ENCODE measurements at regions not wholly inside any gene's neighbourhood (a gene's known extent, or its start where the extent isn't known, plus 50 kb on each side); places are given as distances from the start of the nearest gene placed in this dataset.

DNA sequence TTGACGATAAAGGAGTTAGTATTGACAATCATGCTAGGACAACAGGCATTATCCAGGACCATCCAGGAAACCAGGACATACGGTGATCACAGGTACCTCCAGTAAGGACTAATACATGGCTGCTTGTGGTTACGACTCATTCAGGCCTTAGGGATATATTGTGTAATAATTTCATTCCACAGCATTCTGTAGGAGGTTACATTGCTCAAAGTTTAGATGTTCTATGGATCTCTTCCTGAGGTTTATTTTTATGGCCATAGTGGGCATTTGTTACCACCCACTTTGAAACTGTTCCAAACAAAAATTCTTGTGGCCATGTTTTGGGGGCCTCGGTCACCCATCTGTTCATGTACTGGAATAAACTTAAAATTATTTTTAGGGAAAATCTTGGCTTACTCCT lies 431.6 kb downstream of the METTL4 start:
- no peaks in the 10 kb centered on the region for H3K36me3 Mint-ChIP-seq
- H3K4me1 Mint-ChIP-seq (ENCODE audit: unreplicated experiment), result no peaks in the 10 kb centered on the region
- H3K27me3 Mint-ChIP-seq, result no peaks in the 10 kb centered on the region
- no peaks in the 10 kb centered on the region for H3K9me3 Mint-ChIP-seq
- TF ChIP-seq, protein P1, sequence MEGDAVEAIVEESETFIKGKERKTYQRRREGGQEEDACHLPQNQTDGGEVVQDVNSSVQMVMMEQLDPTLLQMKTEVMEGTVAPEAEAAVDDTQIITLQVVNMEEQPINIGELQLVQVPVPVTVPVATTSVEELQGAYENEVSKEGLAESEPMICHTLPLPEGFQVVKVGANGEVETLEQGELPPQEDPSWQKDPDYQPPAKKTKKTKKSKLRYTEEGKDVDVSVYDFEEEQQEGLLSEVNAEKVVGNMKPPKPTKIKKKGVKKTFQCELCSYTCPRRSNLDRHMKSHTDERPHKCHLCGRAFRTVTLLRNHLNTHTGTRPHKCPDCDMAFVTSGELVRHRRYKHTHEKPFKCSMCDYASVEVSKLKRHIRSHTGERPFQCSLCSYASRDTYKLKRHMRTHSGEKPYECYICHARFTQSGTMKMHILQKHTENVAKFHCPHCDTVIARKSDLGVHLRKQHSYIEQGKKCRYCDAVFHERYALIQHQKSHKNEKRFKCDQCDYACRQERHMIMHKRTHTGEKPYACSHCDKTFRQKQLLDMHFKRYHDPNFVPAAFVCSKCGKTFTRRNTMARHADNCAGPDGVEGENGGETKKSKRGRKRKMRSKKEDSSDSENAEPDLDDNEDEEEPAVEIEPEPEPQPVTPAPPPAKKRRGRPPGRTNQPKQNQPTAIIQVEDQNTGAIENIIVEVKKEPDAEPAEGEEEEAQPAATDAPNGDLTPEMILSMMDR (conservative IDR thresholded peaks at IDR 0.05), result no peak
- no peak overlapping the region for H3K4me3 Mint-ChIP-seq
- DNase-seq (ENCODE audit: extremely low spot score, unreplicated experiment), result no peak
- no peak overlapping the region for H3K27ac Mint-ChIP-seq

DNA sequence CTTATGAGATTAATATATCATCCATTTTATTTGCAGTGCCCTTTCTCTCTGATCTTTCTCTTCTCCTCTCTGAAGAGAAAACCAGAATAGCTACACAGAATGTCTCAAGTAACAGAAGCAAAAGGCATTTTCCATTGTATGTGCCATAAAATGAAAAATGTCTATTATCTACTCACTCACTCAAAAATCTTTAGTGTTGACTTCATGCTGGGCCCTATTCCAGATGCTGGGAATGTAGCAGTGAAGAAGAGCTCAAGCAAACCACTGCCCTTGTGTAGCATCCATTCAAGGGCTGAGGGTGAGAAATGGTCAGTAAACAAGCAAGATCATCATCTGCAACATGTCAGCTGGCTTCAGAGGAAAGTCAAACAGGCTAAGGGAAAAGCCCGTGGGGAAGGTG lies 427.7 kb downstream of the METTL4 start:
- no peak overlapping the region for H3K4me3 Mint-ChIP-seq
- no peaks in the 10 kb centered on the region for H3K36me3 Mint-ChIP-seq
- TF ChIP-seq, protein P1 (conservative IDR thresholded peaks at IDR 0.05), result no peak
- no peak overlapping the region for H3K27ac Mint-ChIP-seq
- H3K27me3 Mint-ChIP-seq, result peaks cover 3% of the 10 kb centered on the region
- H3K9me3 Mint-ChIP-seq, result no peaks in the 10 kb centered on the region
- no peak for DNase-seq (ENCODE audit: extremely low spot score, unreplicated experiment)
- H3K4me1 Mint-ChIP-seq (ENCODE audit: unreplicated experiment), result no peaks in the 10 kb centered on the region

DNA sequence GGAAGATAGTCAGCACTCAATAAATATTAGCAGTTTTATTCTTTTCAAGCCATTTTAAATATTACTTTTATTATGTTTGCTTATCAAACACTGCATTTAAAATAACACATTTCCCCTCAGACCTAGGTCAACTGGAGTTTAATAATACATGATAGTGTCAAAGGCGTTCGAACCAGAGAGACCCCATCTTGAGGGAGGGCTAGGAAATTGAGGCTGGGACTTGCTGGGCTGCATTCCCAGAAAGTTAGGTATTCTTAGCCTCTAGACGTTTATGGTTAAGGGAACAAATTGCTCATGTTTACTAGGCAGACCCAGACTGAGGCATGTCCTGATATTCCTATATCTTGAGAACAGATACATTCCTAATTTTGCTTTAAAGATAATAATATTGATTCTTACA lies 426.5 kb downstream of the METTL4 start:
- TF ChIP-seq, protein P1 (conservative IDR thresholded peaks at IDR 0.05), result no peak
- Mint-ChIP-seq H3K27ac (no peak overlapping the region), H3K36me3 (no peaks in the 10 kb centered on the region), H3K4me1 (ENCODE audit: unreplicated experiment) (no peaks in the 10 kb centered on the region), H3K27me3 (peaks cover 3% of the 10 kb centered on the region), H3K9me3 (no peaks in the 10 kb centered on the region), H3K4me3 (no peak overlapping the region)
- DNase-seq (ENCODE audit: extremely low spot score, unreplicated experiment), result no peak

DNA sequence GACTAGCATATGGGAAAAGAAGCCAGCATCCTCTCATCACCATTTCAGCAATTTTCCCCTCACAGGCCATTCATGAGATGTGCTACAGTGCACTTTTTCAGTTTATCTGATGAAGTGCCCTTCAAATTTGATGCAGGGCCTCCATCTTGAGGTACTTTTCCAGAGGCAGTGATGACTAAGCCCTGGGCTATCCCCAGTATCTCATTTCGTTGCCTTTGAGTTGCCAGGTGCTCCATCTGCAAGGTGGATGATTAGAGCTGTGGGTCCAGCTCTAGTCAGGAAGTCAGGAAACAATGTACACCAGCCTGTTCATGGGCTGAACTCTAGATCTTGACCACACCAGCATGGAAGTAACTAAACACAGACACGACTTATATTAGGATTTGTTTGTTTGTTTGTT lies 425.2 kb downstream of the METTL4 start:
- no peaks in the 10 kb centered on the region for H3K36me3 Mint-ChIP-seq
- no peak overlapping the region for H3K27ac Mint-ChIP-seq
- TF ChIP-seq, protein P1 (conservative IDR thresholded peaks at IDR 0.05), result no peak
- H3K27me3 Mint-ChIP-seq, result peaks cover 3% of the 10 kb centered on the region
- no peaks in the 10 kb centered on the region for H3K4me1 Mint-ChIP-seq (ENCODE audit: unreplicated experiment)
- no peak for DNase-seq (ENCODE audit: extremely low spot score, unreplicated experiment)
- H3K4me3 Mint-ChIP-seq, result no peak overlapping the region
- H3K9me3 Mint-ChIP-seq, result no peaks in the 10 kb centered on the region

DNA sequence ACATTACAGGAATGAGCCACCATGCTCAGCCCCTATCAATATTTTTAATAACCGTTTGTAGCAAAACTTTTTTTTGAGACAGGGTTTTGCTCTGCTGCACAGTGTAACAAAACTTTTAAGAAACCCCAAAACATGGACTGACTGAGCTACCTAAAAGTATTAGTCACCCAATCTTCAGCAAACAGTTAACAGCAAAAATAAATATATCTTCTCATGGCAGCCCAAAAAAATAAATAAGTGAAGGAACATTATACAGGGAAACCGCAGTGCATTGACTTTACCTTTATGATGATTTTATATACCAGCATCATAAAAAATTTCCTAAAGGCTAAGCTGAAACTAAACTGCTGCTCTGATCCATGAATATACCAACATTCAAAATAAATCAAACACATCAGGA lies 424.6 kb downstream of the METTL4 start:
- no peaks in the 10 kb centered on the region for H3K4me1 Mint-ChIP-seq (ENCODE audit: unreplicated experiment)
- H3K9me3 Mint-ChIP-seq, result no peaks in the 10 kb centered on the region
- peaks cover 3% of the 10 kb centered on the region for H3K27me3 Mint-ChIP-seq
- TF ChIP-seq, protein P1 (conservative IDR thresholded peaks at IDR 0.05), result no peak
- H3K36me3 Mint-ChIP-seq, result no peaks in the 10 kb centered on the region
- H3K4me3 Mint-ChIP-seq, result no peak overlapping the region
- H3K27ac Mint-ChIP-seq, result no peak overlapping the region
- no peak for DNase-seq (ENCODE audit: extremely low spot score, unreplicated experiment)
